Astrocyte (in vitro differentiated cells and primary cell): ENCODE measurements at regions not wholly inside any gene's neighbourhood (a gene's known extent, or its start where the extent isn't known, plus 50 kb on each side); places are given as distances from the start of the nearest gene placed in this dataset.
"Not testable (repeated sequence)": the region's sequence is repeated elsewhere in the genome, so short reads cannot be mapped to it uniquely, and the experiment has no call there.

Experiments
- DNase-seq: peaks from one replicate; pipeline ENCODE4 v3.0.0-alpha.2; 2010; ENCODE audit warnings: low read depth
- FAIRE-seq: peaks from 2 replicates; lab custom pipeline; 2011; peaks lifted over from hg19 to GRCh38; lab: Jason Lieb, UNC
- H2AFZ ChIP-seq: 2 replicates; pipeline ENCODE4 v1.6.0; 2012; ENCODE audit warnings: low read depth, low read length, inconsistent platforms
- H3K27ac ChIP-seq: 2 replicates; pipeline ENCODE4 v1.5.1; 2011; ENCODE audit warnings: low read depth, low read length, inconsistent platforms
- H3K27me3 ChIP-seq: 2 replicates; pipeline ENCODE4 v1.6.0; 2011; ENCODE audit warnings: low read length, inconsistent platforms; ENCODE audit not compliant: insufficient read depth
- H3K36me3 ChIP-seq: 2 replicates; pipeline ENCODE4 v1.5.1; 2011; ENCODE audit warnings: low read length, inconsistent platforms; ENCODE audit not compliant: insufficient read depth
- H3K4me1 ChIP-seq: 2 replicates; pipeline ENCODE4 v1.5.1; 2011; ENCODE audit warnings: low read length, inconsistent platforms; ENCODE audit not compliant: insufficient read depth
- H3K4me2 ChIP-seq: 2 replicates; pipeline ENCODE4 v1.6.0; 2012; ENCODE audit warnings: low read length, inconsistent platforms
- H3K4me3 ChIP-seq: 2 replicates; pipeline ENCODE4 v1.5.1; 2011; ENCODE audit warnings: low read depth, mild to moderate bottlenecking, low read length, inconsistent platforms; ENCODE audit not compliant: insufficient read depth
- H3K79me2 ChIP-seq: 2 replicates; pipeline ENCODE4 v1.6.0; 2012; ENCODE audit warnings: mild to moderate bottlenecking, low read length, inconsistent platforms; ENCODE audit not compliant: insufficient read depth
- H3K9ac ChIP-seq: 2 replicates; pipeline ENCODE4 v1.6.0; 2012; ENCODE audit warnings: mild to moderate bottlenecking, low read length, inconsistent platforms
- H3K9me3 ChIP-seq: 2 replicates; pipeline ENCODE4 v1.5.1; 2012; ENCODE audit warnings: low read depth, mild to moderate bottlenecking, low read length, inconsistent platforms; ENCODE audit not compliant: insufficient read depth
- H4K20me1 ChIP-seq: 2 replicates; pipeline ENCODE4 v1.6.0; 2012; ENCODE audit warnings: low read length, inconsistent platforms; ENCODE audit not compliant: insufficient read depth
- H3K27ac Mint-ChIP-seq: one replicate; pipeline ENCODE4 v1.8.0; 2021; ENCODE audit warnings: mild to moderate bottlenecking, mixed read lengths; ENCODE audit not compliant: unreplicated experiment
- H3K27me3 Mint-ChIP-seq: one replicate; pipeline ENCODE4 v1.8.0; 2021; ENCODE audit warnings: low read depth, mixed read lengths; ENCODE audit not compliant: unreplicated experiment
- H3K36me3 Mint-ChIP-seq: one replicate; pipeline ENCODE4 v1.8.0; 2021; ENCODE audit warnings: low read depth, mixed read lengths; ENCODE audit not compliant: unreplicated experiment
- H3K4me1 Mint-ChIP-seq: one replicate; pipeline ENCODE4 v1.8.0; 2021; ENCODE audit warnings: low read depth, mixed read lengths; ENCODE audit not compliant: unreplicated experiment
- H3K4me3 Mint-ChIP-seq: one replicate; pipeline ENCODE4 v1.8.0; 2021; ENCODE audit warnings: mild to moderate bottlenecking, moderate library complexity, mixed read lengths; ENCODE audit not compliant: unreplicated experiment
- H3K9me3 Mint-ChIP-seq: one replicate; pipeline ENCODE4 v1.8.0; 2021; ENCODE audit warnings: mild to moderate bottlenecking, mixed read lengths; ENCODE audit not compliant: unreplicated experiment
- CTCF ChIP-seq: IDR thresholded peaks from 2 replicates; pipeline ENCODE4 v1.5.1; 2011; ENCODE audit warnings: low read depth, mild to moderate bottlenecking, inconsistent platforms, low read length, moderate library complexity; ENCODE audit not compliant: insufficient read depth
- EZH2 ChIP-seq: IDR thresholded peaks from 2 replicates; pipeline ENCODE4 v1.6.1; 2012; ENCODE audit warnings: mild to moderate bottlenecking, low read length, inconsistent platforms; ENCODE audit not compliant: insufficient read depth

GRCh38 chr2:57698935-57699449, 347.6 kb upstream of the VRK2 start:
- no peaks in the 10 kb centered on the region for H3K27me3 Mint-ChIP-seq
- no peaks in the 10 kb centered on the region for H3K9me3 Mint-ChIP-seq
- no peak overlapping the region for H3K4me3 Mint-ChIP-seq
- DNase-seq = no peak
- H4K20me1 ChIP-seq = no peaks in the 10 kb centered on the region
- no peaks in the 10 kb centered on the region for H3K36me3 ChIP-seq
- no peak for TF ChIP-seq CTCF
- TF ChIP-seq EZH2 = no peak
- no peak for FAIRE-seq
- H3K4me1 ChIP-seq = peaks cover 6% of the 10 kb centered on the region
- H3K4me1 Mint-ChIP-seq = peaks cover 24% of the 10 kb centered on the region
- H3K36me3 Mint-ChIP-seq = no peaks in the 10 kb centered on the region
- no peak overlapping the region for H3K9ac ChIP-seq
- no peaks in the 10 kb centered on the region for H3K79me2 ChIP-seq
- H2AFZ ChIP-seq = no peak overlapping the region
- peak overlapping the region; percentile 41 for H3K27ac Mint-ChIP-seq
- no peak overlapping the region for H3K27ac ChIP-seq
- H3K4me2 ChIP-seq = no peak overlapping the region
- no peaks in the 10 kb centered on the region for H3K9me3 ChIP-seq
- no peaks in the 10 kb centered on the region for H3K27me3 ChIP-seq
- no peak overlapping the region for H3K4me3 ChIP-seq

- H3K4me3 ChIP-seq = no peak overlapping the region
- H3K36me3 Mint-ChIP-seq = no peaks in the 10 kb centered on the region
- H3K9me3 Mint-ChIP-seq = no peaks in the 10 kb centered on the region
- peak overlapping the region; percentile 56 for H3K4me2 ChIP-seq
- no peaks in the 10 kb centered on the region for H3K9me3 ChIP-seq
- no peak overlapping the region for H3K4me3 Mint-ChIP-seq
- peak overlapping the region; percentile 85 for H3K27ac Mint-ChIP-seq
- H3K4me1 ChIP-seq = peaks cover 6% of the 10 kb centered on the region
- no peaks in the 10 kb centered on the region for H3K79me2 ChIP-seq
- H3K27me3 ChIP-seq = no peaks in the 10 kb centered on the region
- H3K9ac ChIP-seq = peak overlapping the region; percentile 4
- H3K36me3 ChIP-seq = no peaks in the 10 kb centered on the region
- peak overlapping the region; percentile 28 for H2AFZ ChIP-seq
- H3K4me1 Mint-ChIP-seq = peaks cover 18% of the 10 kb centered on the region
- H3K27ac ChIP-seq = peak overlapping the region; percentile 68
- DNase-seq (peak; percentile 46), FAIRE-seq (peak; percentile 43)
- no peak for TF ChIP-seq CTCF
- no peak for TF ChIP-seq EZH2
- H3K27me3 Mint-ChIP-seq = no peaks in the 10 kb centered on the region
- no peaks in the 10 kb centered on the region for H4K20me1 ChIP-seq
Measured at GRCh38 chr2:57701391-57701791, 345.2 kb upstream of the VRK2 start.

GRCh38 chr2:57703407-57703806, 343.2 kb upstream of the VRK2 start:
- Mint-ChIP-seq H3K36me3 (no peaks in the 10 kb centered on the region), H3K27me3 (no peaks in the 10 kb centered on the region), H3K4me1 (peaks cover 17% of the 10 kb centered on the region), H3K27ac (no peak overlapping the region), H3K9me3 (no peaks in the 10 kb centered on the region), H3K4me3 (no peak overlapping the region)
- no peak overlapping the region for H3K4me3 ChIP-seq
- H2AFZ ChIP-seq = no peak overlapping the region
- no peak overlapping the region for H3K9ac ChIP-seq
- FAIRE-seq (no peak), DNase-seq (no peak)
- no peaks in the 10 kb centered on the region for H3K9me3 ChIP-seq
- H3K4me2 ChIP-seq = no peak overlapping the region
- H3K27me3 ChIP-seq = no peaks in the 10 kb centered on the region
- no peaks in the 10 kb centered on the region for H4K20me1 ChIP-seq
- peaks cover 6% of the 10 kb centered on the region for H3K4me1 ChIP-seq
- no peaks in the 10 kb centered on the region for H3K79me2 ChIP-seq
- H3K36me3 ChIP-seq = no peaks in the 10 kb centered on the region
- H3K27ac ChIP-seq = no peak overlapping the region
- TF ChIP-seq EZH2 (no peak), CTCF (no peak)

- H3K9me3 ChIP-seq, H3K36me3 Mint-ChIP-seq, H3K4me3 Mint-ChIP-seq, H3K27me3 Mint-ChIP-seq, H3K27ac Mint-ChIP-seq, H3K4me2 ChIP-seq, H3K4me1 ChIP-seq, H3K4me3 ChIP-seq, H3K9ac ChIP-seq, H3K36me3 ChIP-seq, H4K20me1 ChIP-seq, DNase-seq, H3K9me3 Mint-ChIP-seq, H3K4me1 Mint-ChIP-seq, H2AFZ ChIP-seq, H3K27ac ChIP-seq, H3K79me2 ChIP-seq, FAIRE-seq, H3K27me3 ChIP-seq: not testable (repeated sequence)
Measured at GRCh38 chr2:57707794-57708193, 338.8 kb upstream of the VRK2 start.
